Tibial nerve (tissue), 4 donors: ENCODE measurements at regions not wholly inside any gene's neighbourhood (a gene's known extent, or its start where the extent isn't known, plus 50 kb on each side); places are given as distances from the start of the nearest gene placed in this dataset.

Experiments
- DNase-seq, 2 donors: peaks; one replicate each; pipeline ENCODE4 v3.0.0-alpha.2; 2019; ENCODE audit warnings: low spot score in 2 of 2
- H3K27ac ChIP-seq, 4 donors: fragments of 200-600 bp; sonication (generic) in 3 of 4; one replicate each; pipeline ENCODE4 v1.5.1; 2017 to 2019; ENCODE audit warnings: mild to moderate bottlenecking in 1 of 4
- H3K27me3 ChIP-seq, 2 donors: fragments of 200-600 bp; sonication (generic) in 1 of 2; one replicate each; pipeline versions ENCODE4 v1.5.1 to v1.6.0; 2017 to 2019
- H3K36me3 ChIP-seq, 3 donors: fragments of 200-600 bp; sonication (generic); one replicate each; pipeline ENCODE4 v1.5.1; 2018 to 2019
- H3K4me1 ChIP-seq, 4 donors: fragments of 200-600 bp; sonication (generic) in 3 of 4; one replicate each; pipeline ENCODE4 v1.5.1; 2017 to 2019
- H3K4me3 ChIP-seq, 4 donors: fragments of 200-600 bp; sonication (generic) in 3 of 4; one replicate each; pipeline ENCODE4 v1.5.1; 2017 to 2019; ENCODE audit warnings: mild to moderate bottlenecking in 1 of 4, moderate library complexity in 1 of 4
- H3K9me3 ChIP-seq, 4 donors: fragments of 200-600 bp; sonication (generic) in 3 of 4; one replicate each; pipeline ENCODE4 v1.5.1; 2017 to 2019
- CTCF ChIP-seq, 5 experiments: fragments of 200-600 bp in 3 of 5; fragments of 450-650 bp in 2 of 5; sonication (generic) in 3 of 5; IDR thresholded peaks; one replicate each; pipeline ENCODE4 v1.5.1; 2016 to 2019; ENCODE audit warnings: antibody characterized with exemption in 5 of 5, mild to moderate bottlenecking in 3 of 5, moderate library complexity in 2 of 5
- EP300 ChIP-seq, 2 donors: sonication (generic); formaldehyde crosslinking; IDR thresholded peaks; one replicate each; pipeline ENCODE4 v1.6.1; 2017; ENCODE audit warnings: antibody characterized with exemption in 2 of 2, mild to moderate bottlenecking in 1 of 2
- POLR2A ChIP-seq, 2 donors: fragments of 450-650 bp; IDR thresholded peaks; one replicate each; pipeline ENCODE4 v1.6.1; 2017; ENCODE audit warnings: antibody characterized with exemption in 2 of 2, mild to moderate bottlenecking in 2 of 2, moderate library complexity in 2 of 2
- WGBS, 2 donors: methylation state at CpG; one replicate each; pipeline ENCODE4 v1.1.5; 2018; 5-methylcytosine and 5-hydroxymethylcytosine counted together

- H3K4me1 ChIP-seq: no peaks in the 10 kb centered on the region
- WGBS, 2 donors: 91 to 92% methylated on average over 22 of the region's 22 CpGs
- H3K27ac ChIP-seq: no peak overlapping the region
- no peak overlapping the region for H3K4me3 ChIP-seq
- H3K9me3 ChIP-seq: no peaks in the 10 kb centered on the region
- DNase-seq: no peak
- H3K36me3 ChIP-seq: no peaks in the 10 kb centered on the region
- H3K27me3 ChIP-seq: no peaks in the 10 kb centered on the region
- TF ChIP-seq POLR2A (IDR thresholded peaks at IDR 0.05) (no peak), CTCF (IDR thresholded peaks at IDR 0.05) (no peak), EP300 (IDR thresholded peaks at IDR 0.05) (no peak)
Observed at GRCh38 chr12:47306130-47306529, 226.4 kb upstream of the AMIGO2 start.

- TF ChIP-seq EP300 (IDR thresholded peaks at IDR 0.05) (no peak), POLR2A (IDR thresholded peaks at IDR 0.05) (no peak), CTCF (IDR thresholded peaks at IDR 0.05) (no peak)
- WGBS, 2 donors: 93 to 97% methylated on average over 11 of the region's 11 CpGs
- H3K4me1 ChIP-seq: no peaks in the 10 kb centered on the region
- H3K36me3 ChIP-seq: no peaks in the 10 kb centered on the region
- no peak overlapping the region for H3K4me3 ChIP-seq
- no peaks in the 10 kb centered on the region for H3K9me3 ChIP-seq
- no peak for DNase-seq
- H3K27me3 ChIP-seq: no peaks in the 10 kb centered on the region
- H3K27ac ChIP-seq: no peak overlapping the region
Observed at GRCh38 chr12:47305464-47305863, 225.7 kb upstream of the AMIGO2 start.

GRCh38 chr12:47303995-47304560, 224.3 kb upstream of the AMIGO2 start:
- no peaks in the 10 kb centered on the region for H3K27me3 ChIP-seq
- WGBS, 2 donors: 98 to 100% methylated on average over 1 of the region's 1 CpG
- DNase-seq: no peak
- no peaks in the 10 kb centered on the region for H3K4me1 ChIP-seq
- no peak overlapping the region for H3K27ac ChIP-seq
- no peaks in the 10 kb centered on the region for H3K9me3 ChIP-seq
- H3K36me3 ChIP-seq: no peaks in the 10 kb centered on the region
- no peak overlapping the region for H3K4me3 ChIP-seq
- TF ChIP-seq POLR2A (IDR thresholded peaks at IDR 0.05) (no peak), EP300 (IDR thresholded peaks at IDR 0.05) (no peak), CTCF (IDR thresholded peaks at IDR 0.05) (no peak)

- no peak overlapping the region for H3K4me3 ChIP-seq
- no peak for TF ChIP-seq EP300 (IDR thresholded peaks at IDR 0.05)
- TF ChIP-seq CTCF (IDR thresholded peaks at IDR 0.05): no peak
- TF ChIP-seq POLR2A (IDR thresholded peaks at IDR 0.05): no peak
- no peaks in the 10 kb centered on the region for H3K9me3 ChIP-seq
- 65 to 76% methylated on average over 7 of the region's 7 CpGs for WGBS, 2 donors
- no peaks in the 10 kb centered on the region for H3K36me3 ChIP-seq
- no peak overlapping the region for H3K27ac ChIP-seq
- H3K4me1 ChIP-seq: no peaks in the 10 kb centered on the region
- no peak for DNase-seq
- no peaks in the 10 kb centered on the region for H3K27me3 ChIP-seq
Observed at GRCh38 chr12:47303207-47303606, 223.4 kb upstream of the AMIGO2 start.

- no peak for DNase-seq
Observed at GRCh38 chr12:47302111-47302671, 222.4 kb upstream of the AMIGO2 start.

More at GRCh38 chr12:47302111-47302671, 222.4 kb upstream of the AMIGO2 start:
- H3K36me3 ChIP-seq: no peaks in the 10 kb centered on the region
- no peak overlapping the region for H3K27ac ChIP-seq
- 53 to 67% methylated on average over 6 of the region's 6 CpGs for WGBS, 2 donors
- no peak for TF ChIP-seq CTCF (IDR thresholded peaks at IDR 0.05)
- no peak for TF ChIP-seq EP300 (IDR thresholded peaks at IDR 0.05)
- TF ChIP-seq POLR2A (IDR thresholded peaks at IDR 0.05): no peak
- no peak overlapping the region for H3K4me3 ChIP-seq
- no peaks in the 10 kb centered on the region for H3K4me1 ChIP-seq
- no peaks in the 10 kb centered on the region for H3K27me3 ChIP-seq
- H3K9me3 ChIP-seq: no peaks in the 10 kb centered on the region
